HepG2 (cell line): ENCODE measurements at regions not wholly inside any gene's neighbourhood (a gene's known extent, or its start where the extent isn't known, plus 50 kb on each side); places are given as distances from the start of the nearest gene placed in this dataset.

ENCODE experiments used
- ATAC-seq: fragments of 200-7000 bp; cut with Tn5 transposase; 3 replicates; pipeline ENCODE4 v1.9.1; 2020; ENCODE audit warnings: mild to moderate bottlenecking, moderate library complexity
- BruUV-seq: library from RNA; stranded (reverse); fragments of 400-500 nt; replicated peaks from 2 replicates; lab custom pipeline; 2021; lab: Mats Ljungman, UMichigan
- CTCF ChIA-PET: fragments of 300-600 bp; formaldehyde crosslinking; extraction: SDS; loops from one replicate; lab custom pipeline; 2021; ENCODE audit warnings: low total read pairs, inconsistent platforms, low intra/inter-chr PET ratio; lab: Yijun Ruan, JAX
- POLR2A ChIA-PET: fragments of 350-600 bp; sonication (Branson Sonifier 250); formaldehyde crosslinking; loops from one replicate; lab custom pipeline; 2020; ENCODE audit warnings: antibody characterized with exemption, inconsistent platforms; lab: Yijun Ruan, JAX
- DNase-seq: peaks from one replicate; pipeline ENCODE4 v3.0.0-alpha.2; 2015; ENCODE audit warnings: low spot score
- FAIRE-seq: peaks from 3 replicates; lab custom pipeline; 2011; peaks lifted over from hg19 to GRCh38; lab: Jason Lieb, UNC
- H2AFZ ChIP-seq: one replicate; pipeline ENCODE4 v1.6.1; 2011; ENCODE audit warnings: low read length, inconsistent platforms
- H3K27ac ChIP-seq: fragments of 300-600 bp; 3 replicates; pipeline ENCODE4 v1.8.0; 2011; ENCODE audit warnings: mixed run types, mild to moderate bottlenecking, mixed read lengths, low read length, inconsistent platforms; ENCODE audit not compliant: insufficient read depth; ENCODE audit errors: extremely low read length
- H3K27me3 ChIP-seq, 2 experiments: fragments of 200-600 bp in 1 of 2; 2 replicates in 1 of 2; 3 replicates in 1 of 2; pipeline versions ENCODE4 v1.6.0 to v1.8.0; 2011; ENCODE audit warnings: low read length in 2 of 2, mild to moderate bottlenecking in 2 of 2, moderate library complexity in 2 of 2, inconsistent platforms in 1 of 2; ENCODE audit not compliant: insufficient read depth in 2 of 2, control insufficient read depth in 1 of 2
- H3K36me3 ChIP-seq, 2 experiments: fragments of 200-600 bp in 1 of 2; replicated peaks in 1 of 2; 2 replicates in 1 of 2; 3 replicates in 1 of 2; pipeline versions ENCODE4 v1.5.1 to v1.8.0; 2011; ENCODE audit warnings: low read length in 2 of 2, inconsistent platforms in 1 of 2; ENCODE audit not compliant: insufficient read depth in 2 of 2, control insufficient read depth in 1 of 2
- H3K4me1 ChIP-seq: 2 replicates; pipeline ENCODE4 v1.5.1; 2012; ENCODE audit warnings: low read length, inconsistent platforms; ENCODE audit not compliant: insufficient read depth
- H3K4me2 ChIP-seq: 2 replicates; pipeline ENCODE4 v1.6.0; 2011; ENCODE audit warnings: low read depth, low read length, inconsistent platforms
- H3K4me3 ChIP-seq, 3 experiments: fragments of 200-600 bp in 1 of 3; sonication (generic), shearing (Covaris generic) in 1 of 3; replicated peaks in 1 of 3; 2 replicates each; pipeline ENCODE4 v1.5.1; 2011 to 2016; ENCODE audit warnings: low read length in 3 of 3, inconsistent platforms in 2 of 3, low read depth in 2 of 3, mild to moderate bottlenecking in 2 of 3, control low read depth in 1 of 3, mixed read lengths in 1 of 3; ENCODE audit not compliant: insufficient read depth in 1 of 3
- H3K79me2 ChIP-seq: one replicate; pipeline ENCODE4 v1.6.1; 2011; ENCODE audit warnings: low read length, inconsistent platforms; ENCODE audit not compliant: insufficient read depth
- H3K9ac ChIP-seq: 2 replicates; pipeline ENCODE4 v1.6.0; 2011; ENCODE audit warnings: mild to moderate bottlenecking, low read depth, low read length, inconsistent platforms; ENCODE audit not compliant: insufficient read depth
- H3K9me3 ChIP-seq: 2 replicates; pipeline ENCODE4 v1.5.1; 2012; ENCODE audit warnings: mild to moderate bottlenecking, low read length
- H4K20me1 ChIP-seq: 2 replicates; pipeline ENCODE4 v1.6.0; 2011; ENCODE audit warnings: inconsistent platforms, mild to moderate bottlenecking, low read length, moderate library complexity; ENCODE audit not compliant: insufficient read depth
- BORCS8-MEF2B ChIP-seq: sonication (generic); formaldehyde crosslinking; IDR thresholded peaks from 2 replicates; pipeline ENCODE4 v1.8.0; 2022; ENCODE audit warnings: mild to moderate bottlenecking, missing genetic modification reagents
- EED ChIP-seq: sonication (generic); formaldehyde crosslinking; IDR thresholded peaks from 2 replicates; pipeline ENCODE4 v1.5.0; 2020; ENCODE audit warnings: mild to moderate bottlenecking, missing genetic modification reagents
- HES4 ChIP-seq: sonication (generic); formaldehyde crosslinking; IDR thresholded peaks from 2 replicates; pipeline ENCODE4 v1.9.0; 2021; ENCODE audit warnings: mild to moderate bottlenecking, missing genetic modification reagents, borderline replicate concordance
- HMG20A ChIP-seq: IDR thresholded peaks from 2 replicates; pipeline ENCODE4 v1.6.1; 2016; ENCODE audit warnings: borderline replicate concordance
- HMG20B ChIP-seq: conservative IDR thresholded peaks from 2 replicates; pipeline ENCODE4 v1.6.1; 2016; ENCODE audit warnings: missing genetic modification reagents, missing compliant biosample characterization
- KLF11 ChIP-seq: IDR thresholded peaks from 2 replicates; pipeline ENCODE4 v1.6.1; 2016; ENCODE audit warnings: missing compliant biosample characterization
- KLF6 ChIP-seq: IDR thresholded peaks from 2 replicates; pipeline ENCODE4 v1.8.0; 2016; ENCODE audit warnings: missing biosample characterization, missing genetic modification reagents
- SP4 ChIP-seq: sonication (generic); formaldehyde crosslinking; IDR thresholded peaks from 2 replicates; pipeline ENCODE4 v1.8.1; 2023; ENCODE audit warnings: mild to moderate bottlenecking, missing genetic modification reagents
- TARDBP ChIP-seq: sonication (generic); formaldehyde crosslinking; IDR thresholded peaks from 2 replicates; pipeline ENCODE4 v1.8.0; 2022; ENCODE audit warnings: mild to moderate bottlenecking, missing genetic modification reagents
- ZNF33A ChIP-seq: sonication (generic); formaldehyde crosslinking; IDR thresholded peaks from 2 replicates; pipeline ENCODE4 v1.5.1; 2020; ENCODE audit warnings: missing genetic modification reagents, mild to moderate bottlenecking, moderate library complexity, borderline replicate concordance
- ZNF660 ChIP-seq: sonication (generic); formaldehyde crosslinking; IDR thresholded peaks from 2 replicates; pipeline ENCODE4 v1.5.1; 2020; ENCODE audit warnings: mild to moderate bottlenecking, low read depth, missing genetic modification reagents, borderline replicate concordance
- WGBS: methylation state at CpG from one replicate; pipeline ENCODE4 v1.1.6; 2017; ENCODE audit warnings: low lambda C conversion rate; 5-methylcytosine and 5-hydroxymethylcytosine counted together
- in situ Hi-C: cut with HindIII; loops from 2 replicates; pipeline ENCODE4 v1.10.0; 2017; ENCODE audit warnings: low pct_unique_long_range_greater_than_20kb; ENCODE audit not compliant: extremely low pct_ligation_motif_present
- intact Hi-C: fragments of 100-400 bp; cut with micrococcal nuclease; formaldehyde crosslinking; loops from one replicate; pipeline ENCODE4 v1.10.0; 2022; ENCODE audit not compliant: unreplicated experiment
- TF ChIP-seq, protein P1 (sequence below): sonication (generic); formaldehyde crosslinking; IDR thresholded peaks from 2 replicates; pipeline ENCODE4 v1.4.0; 2020; ENCODE audit warnings: missing genetic modification reagents; ENCODE audit errors: not compliant biosample characterization
- TF ChIP-seq, protein P2 (sequence below), 2 experiments: sonication (generic) in 1 of 2; formaldehyde crosslinking in 1 of 2; IDR thresholded peaks; 2 replicates each; pipeline versions ENCODE4 v1.5.1 to v1.6.1; 2011 to 2020; ENCODE audit warnings: borderline replicate concordance in 1 of 2, low read depth in 1 of 2, low read length in 1 of 2, mild to moderate bottlenecking in 1 of 2, missing genetic modification reagents in 1 of 2, moderate library complexity in 1 of 2
- TF ChIP-seq, protein P3 (sequence below): sonication (generic); formaldehyde crosslinking; IDR thresholded peaks from 2 replicates; pipeline ENCODE4 v1.4.0; 2020; ENCODE audit warnings: missing genetic modification reagents

DNA sequence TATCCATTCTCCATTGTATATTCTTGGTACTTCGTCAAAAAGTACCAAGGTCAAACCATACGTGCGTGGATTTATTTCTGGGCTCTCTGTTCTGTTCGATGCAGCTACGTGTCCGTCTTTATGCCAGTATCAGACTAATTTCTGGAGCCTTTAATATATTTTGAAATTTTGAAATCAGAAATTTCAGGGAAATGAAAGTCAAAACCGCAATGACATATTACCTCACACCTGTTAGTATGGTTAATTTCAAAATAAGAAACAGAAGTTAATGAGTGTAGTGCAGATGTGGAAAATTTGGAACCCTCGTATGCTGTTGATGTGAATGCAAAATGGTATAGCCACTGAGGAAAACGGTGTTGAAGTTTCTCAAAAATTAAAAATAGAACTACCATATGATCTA lies 156.1 kb upstream of the TRIB2 start:
- ChIA-PET CTCF (no interaction called here), POLR2A (no interaction called here)
- TF ChIP-seq HES4 (no peak), KLF11 (no peak), EED (CRISPR knock-in tag) (no peak), HMG20A (CRISPR knock-in tag) (no peak), KLF6 (CRISPR knock-in tag) (no peak), ZNF33A (CRISPR knock-in tag) (no peak), HMG20B (no peak)
- no peaks in the 10 kb centered on the region for H4K20me1 ChIP-seq
- WGBS = 19% methylated on average over 9 of the region's 9 CpGs
- FAIRE-seq (no peak), DNase-seq (no peak), ATAC-seq (no peak)
- H3K27ac ChIP-seq = no peak overlapping the region
- no peak overlapping the region for H3K4me3 ChIP-seq
- intact Hi-C loops = no loop called here
- BruUV-seq = no TSS peak
- H3K27me3 ChIP-seq = no peaks in the 10 kb centered on the region
- H3K79me2 ChIP-seq = no peaks in the 10 kb centered on the region
- no peaks in the 10 kb centered on the region for H3K9me3 ChIP-seq
- H3K4me2 ChIP-seq = no peak overlapping the region
- no peak overlapping the region for H2AFZ ChIP-seq
- in situ Hi-C loops = no loop called here
- no peaks in the 10 kb centered on the region for H3K36me3 ChIP-seq
- no peaks in the 10 kb centered on the region for H3K4me1 ChIP-seq
- no peak overlapping the region for H3K9ac ChIP-seq

DNA sequence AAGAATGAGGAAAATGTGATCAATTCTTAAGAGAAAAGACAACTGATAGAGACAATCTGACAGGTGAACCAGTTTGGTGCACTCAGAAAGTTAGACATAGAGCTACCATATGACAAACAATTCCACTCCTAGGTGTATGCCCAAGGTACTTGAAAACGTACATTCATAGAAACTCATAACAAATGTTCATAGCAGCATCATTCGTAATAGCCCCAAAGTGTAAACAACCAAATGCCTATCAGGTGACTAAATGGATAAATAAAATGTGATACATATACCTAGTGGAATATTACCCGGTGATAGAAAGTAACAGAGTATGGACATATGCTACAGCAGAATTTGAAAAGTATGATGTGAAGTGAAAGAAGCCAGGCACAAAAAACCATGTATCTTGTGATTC lies 149.3 kb upstream of the TRIB2 start:
- Histone ChIP-seq H3K9ac (no peak overlapping the region), H4K20me1 (no peaks in the 10 kb centered on the region), H3K9me3 (no peaks in the 10 kb centered on the region), H3K4me2 (no peak overlapping the region), H3K36me3 (no peaks in the 10 kb centered on the region), H2AFZ (no peak overlapping the region), H3K4me3 (no peak overlapping the region), H3K27ac (no peak overlapping the region), H3K4me1 (no peaks in the 10 kb centered on the region), H3K27me3 (no peaks in the 10 kb centered on the region), H3K79me2 (no peaks in the 10 kb centered on the region)
- in situ Hi-C loops = no loop called here
- no peak for ATAC-seq
- whole genome bisulfite sequencing = 32% methylated on average over 3 of the region's 3 CpGs
- no TSS peak for BruUV-seq
- ChIA-PET CTCF (no interaction called here), POLR2A (no interaction called here)
- intact Hi-C loops = no loop called here
- no peak for FAIRE-seq
- no peak for DNase-seq
- TF ChIP-seq, protein P1, sequence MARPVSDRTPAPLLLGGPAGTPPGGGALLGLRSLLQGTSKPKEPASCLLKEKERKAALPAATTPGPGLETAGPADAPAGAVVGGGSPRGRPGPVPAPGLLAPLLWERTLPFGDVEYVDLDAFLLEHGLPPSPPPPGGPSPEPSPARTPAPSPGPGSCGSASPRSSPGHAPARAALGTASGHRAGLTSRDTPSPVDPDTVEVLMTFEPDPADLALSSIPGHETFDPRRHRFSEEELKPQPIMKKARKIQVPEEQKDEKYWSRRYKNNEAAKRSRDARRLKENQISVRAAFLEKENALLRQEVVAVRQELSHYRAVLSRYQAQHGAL (CRISPR knock-in tag) = no peak
- TF ChIP-seq, protein P2, sequence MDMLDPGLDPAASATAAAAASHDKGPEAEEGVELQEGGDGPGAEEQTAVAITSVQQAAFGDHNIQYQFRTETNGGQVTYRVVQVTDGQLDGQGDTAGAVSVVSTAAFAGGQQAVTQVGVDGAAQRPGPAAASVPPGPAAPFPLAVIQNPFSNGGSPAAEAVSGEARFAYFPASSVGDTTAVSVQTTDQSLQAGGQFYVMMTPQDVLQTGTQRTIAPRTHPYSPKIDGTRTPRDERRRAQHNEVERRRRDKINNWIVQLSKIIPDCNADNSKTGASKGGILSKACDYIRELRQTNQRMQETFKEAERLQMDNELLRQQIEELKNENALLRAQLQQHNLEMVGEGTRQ (IDR thresholded peaks at IDR 0.05; ENCODE audit: low read depth, low read length) = no peak
- TF ChIP-seq, protein P2 (CRISPR knock-in tag; IDR thresholded peaks at IDR 0.05; ENCODE audit: borderline replicate concordance) = no peak
- no peak for TF ChIP-seq TARDBP (CRISPR knock-in tag)
- no peak for TF ChIP-seq SP4
- TF ChIP-seq, protein P3, sequence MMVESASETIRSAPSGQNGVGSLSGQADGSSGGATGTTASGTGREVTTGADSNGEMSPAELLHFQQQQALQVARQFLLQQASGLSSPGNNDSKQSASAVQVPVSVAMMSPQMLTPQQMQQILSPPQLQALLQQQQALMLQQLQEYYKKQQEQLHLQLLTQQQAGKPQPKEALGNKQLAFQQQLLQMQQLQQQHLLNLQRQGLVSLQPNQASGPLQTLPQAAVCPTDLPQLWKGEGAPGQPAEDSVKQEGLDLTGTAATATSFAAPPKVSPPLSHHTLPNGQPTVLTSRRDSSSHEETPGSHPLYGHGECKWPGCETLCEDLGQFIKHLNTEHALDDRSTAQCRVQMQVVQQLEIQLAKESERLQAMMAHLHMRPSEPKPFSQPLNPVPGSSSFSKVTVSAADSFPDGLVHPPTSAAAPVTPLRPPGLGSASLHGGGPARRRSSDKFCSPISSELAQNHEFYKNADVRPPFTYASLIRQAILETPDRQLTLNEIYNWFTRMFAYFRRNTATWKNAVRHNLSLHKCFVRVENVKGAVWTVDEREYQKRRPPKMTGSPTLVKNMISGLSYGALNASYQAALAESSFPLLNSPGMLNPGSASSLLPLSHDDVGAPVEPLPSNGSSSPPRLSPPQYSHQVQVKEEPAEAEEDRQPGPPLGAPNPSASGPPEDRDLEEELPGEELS = no peak
- no peak for TF ChIP-seq ZNF660 (CRISPR knock-in tag)
- TF ChIP-seq BORCS8-MEF2B (CRISPR knock-in tag) = no peak
